ENCODE measurements at regions not wholly inside any gene's neighbourhood (a gene's known extent, or its start where the extent isn't known, plus 50 kb on each side); places are given as distances from the start of the nearest gene placed in this dataset.

DNA sequence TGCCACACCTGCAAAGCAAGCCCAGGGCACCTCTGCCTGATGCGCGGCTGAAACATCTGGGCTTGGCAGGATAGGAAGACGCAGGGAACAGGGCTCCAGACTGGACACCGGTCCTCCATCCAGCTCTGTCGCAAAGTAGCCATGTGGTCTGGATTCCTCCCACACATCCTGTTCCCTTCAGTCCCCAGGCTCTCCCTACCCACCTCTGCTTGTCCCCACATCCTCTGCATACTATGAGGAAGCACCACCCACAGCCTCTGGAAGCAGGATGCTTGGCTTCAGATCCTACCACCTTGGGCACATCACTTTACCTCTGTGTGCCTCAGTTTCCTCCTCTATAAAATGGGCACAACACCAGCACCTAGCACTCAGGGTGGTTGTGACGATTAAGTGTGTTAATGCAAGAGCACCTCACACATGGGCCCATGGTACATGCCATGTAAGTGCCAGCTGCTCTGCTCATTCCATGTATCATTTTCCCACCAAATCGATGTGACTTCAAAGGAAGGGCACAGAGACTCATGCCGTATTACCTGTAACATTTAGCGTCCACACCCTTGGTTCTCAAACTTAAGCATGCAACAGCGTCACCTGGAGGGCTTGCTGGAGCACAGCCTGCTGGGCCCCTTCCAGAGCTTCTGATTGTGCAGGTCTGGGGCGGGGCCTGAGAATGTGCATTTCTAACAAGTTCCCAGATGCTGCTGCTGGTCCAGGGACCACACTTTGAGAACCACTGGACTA lies 138.6 kb upstream of the SDK2 start:
- TF ChIP-seq, protein P1, sequence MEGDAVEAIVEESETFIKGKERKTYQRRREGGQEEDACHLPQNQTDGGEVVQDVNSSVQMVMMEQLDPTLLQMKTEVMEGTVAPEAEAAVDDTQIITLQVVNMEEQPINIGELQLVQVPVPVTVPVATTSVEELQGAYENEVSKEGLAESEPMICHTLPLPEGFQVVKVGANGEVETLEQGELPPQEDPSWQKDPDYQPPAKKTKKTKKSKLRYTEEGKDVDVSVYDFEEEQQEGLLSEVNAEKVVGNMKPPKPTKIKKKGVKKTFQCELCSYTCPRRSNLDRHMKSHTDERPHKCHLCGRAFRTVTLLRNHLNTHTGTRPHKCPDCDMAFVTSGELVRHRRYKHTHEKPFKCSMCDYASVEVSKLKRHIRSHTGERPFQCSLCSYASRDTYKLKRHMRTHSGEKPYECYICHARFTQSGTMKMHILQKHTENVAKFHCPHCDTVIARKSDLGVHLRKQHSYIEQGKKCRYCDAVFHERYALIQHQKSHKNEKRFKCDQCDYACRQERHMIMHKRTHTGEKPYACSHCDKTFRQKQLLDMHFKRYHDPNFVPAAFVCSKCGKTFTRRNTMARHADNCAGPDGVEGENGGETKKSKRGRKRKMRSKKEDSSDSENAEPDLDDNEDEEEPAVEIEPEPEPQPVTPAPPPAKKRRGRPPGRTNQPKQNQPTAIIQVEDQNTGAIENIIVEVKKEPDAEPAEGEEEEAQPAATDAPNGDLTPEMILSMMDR (IDR thresholded peaks at IDR 0.05), result no peak
- TF ChIP-seq POLR2A (IDR thresholded peaks at IDR 0.05), result no peak

Data from uterus (tissue), 2 donors.